GM19238 (cell line): ENCODE measurements at regions not wholly inside any gene's neighbourhood (a gene's known extent, or its start where the extent isn't known, plus 50 kb on each side); places are given as distances from the start of the nearest gene placed in this dataset.
"Not testable (repeated sequence)": the region's sequence is repeated elsewhere in the genome, so short reads cannot be mapped to it uniquely, and the experiment has no call there.

Experiments
- DNase-seq: peaks from one replicate; pipeline ENCODE4 v3.0.0; 2011; ENCODE audit warnings: low spot score; ENCODE audit not compliant: insufficient read length

DNA sequence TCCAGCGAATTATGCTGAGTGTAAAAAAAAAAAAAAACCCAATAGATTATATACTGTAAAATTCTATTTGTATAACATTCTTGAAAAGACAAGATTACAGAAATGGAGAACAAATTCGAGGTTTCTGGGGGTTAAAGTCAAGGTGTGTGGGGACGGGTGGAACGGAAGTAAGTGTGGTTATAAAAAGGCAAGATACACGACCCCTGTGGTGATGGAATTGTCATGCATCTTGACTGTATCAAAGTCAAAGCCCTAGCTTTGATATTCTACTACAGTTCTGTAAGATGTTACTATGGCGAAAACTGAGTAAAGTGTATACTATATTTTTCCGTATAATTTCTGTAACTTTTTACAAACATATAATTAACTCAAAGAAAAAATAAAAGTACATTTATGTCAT lies 718.2 kb upstream of the PCDH15 start:
- no peak for DNase-seq

DNA sequence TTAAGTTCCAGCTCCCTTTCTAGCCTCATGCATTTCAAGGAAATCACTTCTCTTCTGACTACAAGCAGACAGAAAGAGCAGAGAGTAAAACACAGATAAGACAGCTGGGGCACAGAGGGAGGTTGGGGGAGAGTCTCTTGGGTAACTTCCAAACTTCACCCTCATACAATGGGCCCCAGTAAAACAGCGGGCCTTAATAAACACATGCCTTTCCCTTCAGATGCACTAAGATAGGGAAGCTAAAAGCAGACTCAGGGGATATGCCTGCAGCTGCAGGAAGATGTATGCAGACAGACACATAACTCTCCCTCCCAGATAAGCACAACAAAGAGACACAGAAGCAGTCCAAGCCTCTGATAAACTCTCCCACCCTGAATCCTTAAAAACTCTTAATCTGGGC lies 717.4 kb upstream of the PCDH15 start:
- DNase-seq = not testable (repeated sequence)

GRCh38 chr10:55509168-55509567 lies 708.1 kb upstream of the PCDH15 start:
- DNase-seq = no peak

DNA sequence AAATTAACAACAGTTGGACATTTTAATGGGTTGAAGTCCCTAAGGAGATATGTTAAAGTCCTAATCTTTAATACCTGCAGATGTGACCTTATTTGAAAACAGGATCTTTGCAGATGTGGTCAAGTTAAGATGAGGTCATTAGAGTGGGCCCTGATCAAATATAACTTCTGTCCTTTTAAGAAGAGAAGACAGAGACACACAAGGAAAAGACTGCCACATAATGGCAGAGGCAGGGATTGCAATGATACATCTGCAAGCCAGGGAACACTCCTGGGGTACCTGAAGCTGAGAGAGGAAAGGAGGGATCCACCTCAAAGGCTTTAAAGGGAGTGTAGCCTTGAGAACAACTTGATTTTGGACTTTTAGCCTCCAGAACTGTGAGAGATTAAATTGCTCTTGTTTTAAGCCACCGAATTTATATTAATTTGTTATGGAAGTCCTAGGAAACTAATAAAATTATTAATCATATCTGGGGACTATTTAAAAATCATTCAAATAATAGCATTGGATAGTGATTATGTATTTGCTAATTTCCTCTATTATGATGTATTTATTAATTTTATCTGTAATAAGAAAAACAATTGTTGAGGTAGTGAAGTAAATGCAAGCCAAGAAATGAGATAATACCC lies 700.0 kb upstream of the PCDH15 start:
- DNase-seq = no peak

- no peak for DNase-seq
These were observed 697.0 kb upstream of the PCDH15 start for GRCh38 chr10:55497893-55498499.

DNA sequence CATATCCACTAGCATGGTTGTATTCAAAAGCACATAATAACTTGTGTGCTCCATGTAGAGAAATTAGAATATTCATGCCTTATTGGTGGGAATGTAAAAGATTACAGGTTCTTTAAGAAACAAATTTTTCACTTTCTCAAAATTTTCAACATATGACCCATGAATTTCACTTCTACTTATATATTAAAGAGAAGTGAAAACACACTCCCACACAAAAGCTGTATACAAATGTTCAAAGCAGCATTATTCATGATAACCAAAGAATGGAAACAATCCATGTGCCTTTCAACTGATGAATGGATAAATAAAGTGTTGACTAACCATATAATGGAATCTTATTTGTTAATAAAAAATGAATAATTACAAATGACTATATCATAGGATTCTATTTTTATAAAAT lies 694.5 kb upstream of the PCDH15 start:
- no peak for DNase-seq

DNA sequence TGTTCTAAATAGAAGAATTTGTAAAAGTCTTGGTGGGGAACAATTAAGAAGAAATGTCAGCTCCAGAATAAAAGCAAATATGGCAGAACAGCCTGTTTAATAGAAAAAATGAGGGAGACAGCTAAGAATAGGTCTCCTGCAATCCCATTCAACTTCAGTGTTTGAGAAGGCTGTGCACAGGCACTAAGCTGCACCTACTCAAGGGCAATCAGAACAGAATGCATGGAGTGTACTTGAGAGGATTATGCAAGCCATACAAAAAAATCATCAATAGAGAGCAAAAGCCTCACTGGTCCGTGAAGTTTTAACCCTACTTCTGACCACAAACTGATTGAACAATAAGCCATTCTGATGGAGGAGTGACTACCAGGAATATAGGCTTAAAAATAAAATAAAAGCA lies 690.7 kb upstream of the PCDH15 start:
- DNase-seq = no peak

DNA sequence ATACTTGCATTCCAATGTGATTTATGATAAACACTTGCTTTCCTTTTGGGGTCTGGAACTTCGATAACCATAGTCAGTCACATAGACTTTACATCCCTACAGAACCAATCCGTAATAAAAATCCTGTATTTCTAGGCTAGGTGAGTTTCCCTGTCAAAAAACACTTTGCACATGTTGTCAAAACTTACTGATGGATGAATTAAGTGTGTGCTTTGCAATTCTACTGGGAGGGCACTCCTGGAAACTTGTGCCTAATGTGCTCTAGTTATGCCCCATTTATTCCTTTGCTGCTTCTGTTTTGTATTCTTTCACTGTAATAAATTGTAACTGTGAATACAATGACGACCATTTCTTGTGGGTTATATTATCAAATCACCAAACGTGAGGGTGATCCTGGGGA lies 684.8 kb upstream of the PCDH15 start:
- no peak for DNase-seq

- no peak for DNase-seq
These were observed 675.1 kb upstream of the PCDH15 start for GRCh38 chr10:55476129-55476528.

GRCh38 chr10:55474258-55474657 lies 673.2 kb upstream of the PCDH15 start:
- no peak for DNase-seq

GRCh38 chr10:55470840-55471239 lies 669.8 kb upstream of the PCDH15 start:
- DNase-seq = no peak

GRCh38 chr10:55466806-55467504 lies 665.9 kb upstream of the PCDH15 start:
- DNase-seq = no peak

- DNase-seq = no peak
These were observed 663.1 kb upstream of the PCDH15 start for GRCh38 chr10:55464083-55464482.

GRCh38 chr10:55460008-55460407 lies 659.0 kb upstream of the PCDH15 start:
- DNase-seq = no peak

- DNase-seq = no peak
These were observed 649.0 kb upstream of the PCDH15 start for GRCh38 chr10:55449981-55450380.

GRCh38 chr10:55446441-55447002 lies 645.5 kb upstream of the PCDH15 start:
- DNase-seq = no peak

DNA sequence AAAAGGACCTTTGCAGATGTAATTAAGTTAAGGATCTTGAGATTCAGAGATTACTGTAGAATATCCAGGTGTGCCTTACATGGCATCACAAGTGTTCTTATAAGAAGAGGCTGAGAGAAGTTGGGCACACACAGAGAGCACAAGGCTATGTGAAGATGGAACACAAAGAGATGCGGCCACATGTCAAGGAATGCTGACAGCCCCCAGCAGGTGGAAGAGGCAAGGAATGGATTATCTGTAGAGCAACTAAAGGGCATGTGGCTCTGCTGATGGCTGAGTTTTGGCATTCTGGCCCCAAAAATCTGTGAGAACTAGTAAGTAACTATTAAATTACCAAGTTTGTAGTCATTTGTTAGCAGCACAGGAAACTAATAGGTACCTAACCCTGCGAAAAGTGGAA lies 640.7 kb upstream of the PCDH15 start:
- no peak for DNase-seq

GRCh38 chr10:55426138-55426537 lies 625.1 kb upstream of the PCDH15 start:
- DNase-seq = no peak

DNA sequence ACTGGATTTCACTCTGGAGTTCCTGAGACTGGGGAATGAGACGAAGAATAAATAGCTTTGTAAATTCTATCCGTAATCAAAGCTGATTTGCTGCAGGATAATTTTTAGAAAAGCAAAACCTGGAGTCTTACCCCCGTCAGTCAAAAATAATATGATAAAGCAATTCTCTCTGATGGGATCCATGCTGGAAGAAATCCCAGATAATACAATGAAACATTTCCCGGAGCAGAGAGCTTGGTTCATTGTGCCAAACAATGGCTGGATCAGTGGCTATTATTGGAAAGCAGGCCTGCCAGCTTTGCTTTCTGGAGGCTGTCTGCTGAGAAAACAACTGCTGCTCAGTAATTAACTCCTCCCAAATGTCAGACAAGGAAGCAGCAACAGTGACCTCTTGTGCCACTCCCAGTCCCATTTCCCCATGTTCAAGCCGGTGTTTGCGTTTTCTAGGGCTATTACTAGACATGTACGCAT lies 609.4 kb upstream of the PCDH15 start:
- DNase-seq = no peak

- DNase-seq = no peak
These were observed 603.1 kb upstream of the PCDH15 start for GRCh38 chr10:55404094-55404493.

GRCh38 chr10:55400075-55400849 lies 599.2 kb upstream of the PCDH15 start:
- no peak for DNase-seq

DNA sequence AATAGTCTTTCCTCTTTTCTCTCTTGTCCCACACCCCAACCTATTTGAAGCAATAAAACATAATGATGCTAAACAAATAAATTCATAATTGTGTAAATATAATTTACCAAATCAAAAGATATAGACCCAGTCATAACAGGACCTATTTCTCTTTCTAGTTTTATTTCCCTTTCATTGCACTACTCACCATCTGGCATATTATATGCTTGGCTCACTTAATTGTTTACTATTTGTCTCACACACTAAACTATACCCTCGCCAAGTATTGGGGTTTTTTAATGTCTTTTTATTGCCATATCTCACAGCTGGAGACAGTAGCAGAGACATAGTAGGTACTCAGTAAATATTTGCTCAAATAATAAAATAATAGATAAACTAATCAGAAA lies 597.5 kb upstream of the PCDH15 start:
- no peak for DNase-seq
